ENCODE measurements at regions not wholly inside any gene's neighbourhood (a gene's known extent, or its start where the extent isn't known, plus 50 kb on each side); places are given as distances from the start of the nearest gene placed in this dataset.
A peak's percentile ranks its signal among the peaks of the same experiment; 100 is the strongest.
"Not testable (repeated sequence)": the region's sequence is repeated elsewhere in the genome, so short reads cannot be mapped to it uniquely, and the experiment has no call there.

DNA sequence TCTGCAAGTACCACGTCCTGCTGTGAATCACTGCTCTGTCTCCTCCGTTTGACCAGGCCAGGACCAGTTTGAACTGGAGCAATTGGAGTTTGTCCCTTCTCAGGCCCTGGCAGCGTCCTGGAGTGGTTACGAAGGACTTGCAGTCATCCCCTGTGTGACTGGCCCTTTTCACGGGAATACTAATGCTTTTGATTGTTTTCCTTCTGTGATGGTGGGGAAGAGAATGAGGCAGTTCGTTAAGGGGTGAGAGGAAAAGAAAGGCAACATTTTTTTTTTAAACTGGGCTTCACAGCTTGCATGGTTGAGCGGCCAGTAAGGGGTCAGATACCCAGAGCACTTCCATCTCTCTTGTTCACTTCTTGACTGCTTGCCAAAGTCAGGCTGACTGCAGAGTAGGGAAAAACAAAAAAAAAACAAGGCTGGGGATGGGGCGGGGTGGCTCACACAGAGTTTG, 153.5 kb upstream of the STK32A start:
- DNase-seq: no peak

DNA sequence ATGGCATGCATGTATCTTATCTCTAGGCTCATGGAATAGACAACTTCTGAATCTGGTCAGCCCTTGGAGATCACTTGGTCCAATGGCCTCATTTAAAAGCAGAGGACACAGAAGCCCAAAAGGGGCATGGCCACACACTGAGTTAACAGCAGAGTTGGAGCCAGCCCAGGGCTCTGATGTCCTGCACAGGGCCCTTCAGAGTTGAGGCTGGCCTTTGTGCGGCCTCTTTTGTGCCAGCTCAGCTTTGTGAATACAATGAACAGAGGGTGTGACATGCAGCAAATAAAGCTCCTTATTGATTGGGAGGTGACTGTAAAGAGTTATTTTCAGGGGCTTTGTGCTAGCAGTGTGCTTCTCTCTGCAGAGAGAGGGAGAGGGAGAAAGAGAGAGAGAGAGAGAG, 150.1 kb upstream of the STK32A start:
- DNase-seq (no peak), ATAC-seq (no peak)

More for the DNA sequence above, 153.5 kb upstream of the STK32A start:
- no peak for ATAC-seq

DNA sequence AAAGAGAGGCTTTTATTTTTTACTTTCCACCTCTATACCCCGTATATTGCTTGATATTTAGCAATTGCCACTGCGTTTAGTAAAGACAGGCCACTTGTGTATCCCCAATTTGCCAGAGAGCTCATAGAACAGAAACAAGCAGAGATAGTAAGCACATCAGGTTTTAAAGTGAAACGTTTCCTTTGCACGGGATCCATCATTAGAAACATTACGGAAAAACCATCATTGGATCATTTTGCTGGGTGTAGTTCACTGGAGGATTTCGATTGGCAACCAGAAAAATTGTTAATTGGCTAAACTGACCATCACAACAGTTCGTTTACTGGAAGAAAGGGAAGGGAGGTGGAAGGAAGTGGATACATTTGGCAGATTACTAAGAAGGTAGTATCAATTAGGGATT, 149.4 kb upstream of the STK32A start:
- DNase-seq: no peak
- ATAC-seq: no peak

DNA sequence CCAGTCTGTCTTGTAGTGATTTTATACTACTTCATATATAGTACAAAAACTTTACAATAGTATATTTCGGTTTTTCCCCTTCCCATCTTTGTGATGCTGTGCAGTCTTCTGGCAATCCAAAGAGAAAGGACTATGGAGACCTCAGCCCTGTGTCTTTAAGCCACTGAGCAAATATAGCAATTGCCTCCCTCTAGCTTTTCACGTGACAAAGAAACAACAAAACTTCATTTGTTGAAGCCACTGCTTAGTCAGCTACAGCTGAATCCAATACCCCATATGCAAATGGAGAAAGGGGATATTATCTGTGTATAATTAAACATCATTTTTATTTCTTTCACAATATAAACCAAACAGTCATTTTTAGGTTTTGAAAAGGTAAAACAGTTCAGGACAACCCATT, 142.8 kb upstream of the STK32A start:
- DNase-seq (no peak), ATAC-seq (no peak)

DNA sequence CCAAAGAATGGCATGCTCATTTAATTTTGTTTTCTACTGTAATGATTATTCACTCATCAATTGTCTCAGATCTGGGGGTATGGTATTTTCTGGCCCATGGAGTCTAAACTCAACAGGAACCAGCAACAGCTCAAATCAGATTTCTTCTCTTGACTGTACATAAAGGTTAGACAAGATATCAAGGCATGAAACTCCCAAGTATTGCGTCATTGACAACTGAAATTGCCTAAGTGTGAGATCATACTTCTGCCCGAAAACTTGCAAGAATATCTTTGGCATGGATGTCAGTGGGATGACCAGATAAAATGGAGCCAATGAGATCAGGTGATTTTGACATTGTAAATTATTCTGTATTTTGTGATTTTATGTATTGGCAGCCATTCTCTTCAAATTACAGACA, 141.7 kb upstream of the STK32A start:
- DNase-seq (no peak), ATAC-seq (no peak)

DNA sequence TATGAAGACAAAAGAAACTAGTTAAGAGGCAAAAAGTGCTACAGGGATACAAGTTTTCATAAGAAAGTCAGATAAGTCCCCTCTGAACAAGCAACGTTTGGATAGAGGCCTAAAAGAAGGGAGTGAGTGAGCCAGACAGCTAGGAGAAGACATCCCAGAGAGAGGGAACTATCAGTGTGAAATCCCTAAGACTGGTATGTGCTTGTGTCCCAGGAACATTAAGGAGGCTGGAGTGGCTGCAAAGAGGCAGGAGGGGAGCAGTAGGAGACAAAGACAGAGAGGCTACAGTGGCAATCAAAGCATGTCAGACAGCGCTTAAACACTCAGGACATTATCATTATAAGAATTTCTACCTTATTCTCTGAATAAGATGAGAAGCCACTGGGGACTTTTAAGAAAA, 139.1 kb upstream of the STK32A start:
- ATAC-seq (no peak), DNase-seq (no peak)

DNA sequence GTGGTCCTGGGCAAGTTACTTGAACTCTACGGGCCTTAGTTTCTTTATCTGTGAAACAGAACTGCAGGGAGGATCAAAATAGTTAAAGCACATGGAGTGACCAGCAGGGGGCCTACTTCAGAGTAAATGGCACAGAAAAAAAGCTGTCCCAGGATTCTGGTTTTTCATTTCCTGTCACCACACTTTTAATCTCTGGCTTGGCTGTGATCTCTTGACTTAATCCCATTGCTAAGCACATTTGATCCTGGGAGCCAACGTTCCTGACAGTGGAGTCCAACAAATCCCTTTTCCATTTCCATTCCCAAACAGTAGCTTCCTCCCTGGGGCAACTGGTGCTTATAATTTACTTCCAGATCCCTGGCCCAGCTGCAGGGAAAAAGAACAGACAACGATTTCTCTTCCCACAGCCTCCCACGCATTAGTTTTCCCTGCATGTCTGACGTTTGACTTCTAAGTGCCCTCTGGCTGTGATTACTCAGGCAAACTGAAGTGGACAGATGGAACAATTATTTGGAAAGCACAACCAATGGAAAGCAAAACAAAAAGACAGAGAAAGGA, 136.5 kb upstream of the STK32A start:
- ATAC-seq (no peak), DNase-seq (peak; percentile 4)

DNA sequence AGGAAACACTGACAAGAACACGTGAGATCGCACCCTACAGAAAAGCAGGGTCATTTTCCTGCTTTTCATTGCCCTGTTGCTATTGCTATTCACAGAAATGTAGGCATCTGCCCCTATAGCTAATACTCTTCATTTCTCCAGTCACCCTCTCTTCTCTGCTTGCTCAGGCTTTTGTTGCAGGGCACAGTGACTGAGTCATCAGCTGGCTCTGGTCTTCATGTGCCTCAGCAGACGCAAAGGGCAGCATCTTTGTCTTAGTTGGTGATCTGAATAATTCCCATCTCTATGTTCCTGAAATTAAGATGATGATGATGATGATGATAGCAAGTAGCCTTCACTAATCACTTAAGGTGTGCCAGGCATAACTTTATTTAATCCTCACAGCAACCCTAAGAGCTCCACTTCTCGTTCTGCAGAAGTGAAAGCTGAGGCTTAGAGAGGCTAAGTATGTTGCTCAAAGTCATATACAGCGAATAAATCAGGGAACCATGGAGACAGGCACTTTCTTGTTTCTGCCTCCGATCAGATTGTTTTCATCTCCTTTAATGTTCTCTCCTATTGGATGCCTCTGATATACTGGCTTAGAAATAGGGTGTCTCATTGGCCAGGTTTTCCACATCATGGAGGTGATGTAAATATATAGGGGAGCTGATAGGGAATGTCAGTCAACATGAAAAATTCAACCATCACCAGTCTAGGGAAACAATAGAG, 133.0 kb upstream of the STK32A start:
- no peak for ATAC-seq

DNA sequence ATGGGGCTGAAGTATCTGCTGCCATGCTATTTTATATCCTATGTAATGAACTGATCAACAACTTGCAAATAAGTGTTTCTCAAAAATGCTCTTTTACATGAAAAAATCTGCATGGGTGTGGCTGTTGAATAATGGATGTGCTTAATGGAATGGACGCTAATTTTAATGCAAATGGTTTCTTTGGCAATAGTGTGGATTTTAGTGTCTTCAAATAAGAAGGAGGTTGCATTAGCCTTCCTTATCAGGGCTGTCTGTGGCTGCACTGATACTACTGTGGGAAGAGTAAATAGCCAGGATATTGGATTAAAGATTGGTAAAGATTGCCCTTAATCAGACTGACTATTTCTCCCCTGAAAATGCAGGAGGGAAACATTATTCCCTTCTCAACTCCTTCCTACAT, 121.9 kb upstream of the STK32A start:
- ATAC-seq (no peak), DNase-seq (no peak)

More for the DNA sequence above, 133.0 kb upstream of the STK32A start:
- DNase-seq: no peak

DNA sequence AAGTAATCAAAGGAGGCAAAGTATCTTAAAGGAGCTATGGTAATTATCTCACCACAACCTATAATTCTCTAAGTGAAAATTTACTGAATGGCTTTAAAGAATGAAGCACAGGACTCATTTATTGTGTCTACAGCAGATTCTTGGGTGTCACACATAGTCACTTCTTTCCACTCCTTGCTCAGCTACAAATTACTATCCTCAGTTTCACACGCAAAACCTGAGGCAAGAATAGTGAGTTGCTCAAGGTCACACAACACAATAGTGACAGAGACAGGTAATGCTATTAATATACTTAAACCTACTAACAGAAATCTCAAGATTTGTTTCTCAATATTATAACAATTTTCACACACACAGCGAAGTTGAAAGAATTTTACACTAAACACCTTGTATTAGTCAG, 120.9 kb upstream of the STK32A start:
- DNase-seq (no peak), ATAC-seq (no peak)

DNA sequence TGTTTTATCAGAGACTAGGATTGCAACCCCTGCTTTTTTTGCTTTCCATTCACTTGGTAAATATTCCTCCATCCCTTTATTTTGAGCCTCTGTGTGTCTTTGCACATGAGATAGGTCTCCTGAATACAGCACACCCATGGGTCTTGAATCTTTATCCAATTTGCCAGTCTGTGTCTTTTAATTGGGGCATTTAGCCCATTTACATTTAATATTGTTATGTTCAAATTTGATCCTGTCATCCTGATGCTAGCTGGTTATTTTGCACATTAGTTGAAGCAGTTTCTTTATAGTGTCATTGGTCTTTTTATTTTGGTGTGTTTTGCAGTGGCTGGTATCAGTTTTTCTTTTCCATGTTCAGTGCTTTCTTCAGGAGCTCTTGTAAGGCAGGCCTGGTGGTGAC, 95.1 kb upstream of the STK32A start:
- not testable (repeated sequence) for ATAC-seq

DNA sequence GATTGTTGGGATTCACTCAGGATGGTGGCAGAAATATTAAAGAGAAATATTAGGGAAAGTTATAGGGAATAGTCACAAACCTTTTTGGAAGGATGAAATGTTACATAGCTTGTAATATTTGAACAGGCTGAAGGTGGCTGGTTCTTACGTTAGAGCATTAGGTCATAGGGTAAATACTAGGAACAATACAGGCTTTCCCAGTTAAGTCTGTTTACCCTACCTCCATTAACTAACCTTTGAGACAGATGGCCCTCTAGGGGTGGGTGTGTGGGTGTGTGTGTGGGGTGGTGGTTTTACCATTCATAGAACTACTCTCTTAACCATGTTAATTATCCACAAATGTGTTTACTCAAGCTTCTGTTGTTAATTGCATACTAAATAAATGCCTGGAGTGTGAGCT, 94.3 kb upstream of the STK32A start:
- DNase-seq (no peak), ATAC-seq (no peak)

More for the DNA sequence above, 95.1 kb upstream of the STK32A start:
- DNase-seq: not testable (repeated sequence)

DNA sequence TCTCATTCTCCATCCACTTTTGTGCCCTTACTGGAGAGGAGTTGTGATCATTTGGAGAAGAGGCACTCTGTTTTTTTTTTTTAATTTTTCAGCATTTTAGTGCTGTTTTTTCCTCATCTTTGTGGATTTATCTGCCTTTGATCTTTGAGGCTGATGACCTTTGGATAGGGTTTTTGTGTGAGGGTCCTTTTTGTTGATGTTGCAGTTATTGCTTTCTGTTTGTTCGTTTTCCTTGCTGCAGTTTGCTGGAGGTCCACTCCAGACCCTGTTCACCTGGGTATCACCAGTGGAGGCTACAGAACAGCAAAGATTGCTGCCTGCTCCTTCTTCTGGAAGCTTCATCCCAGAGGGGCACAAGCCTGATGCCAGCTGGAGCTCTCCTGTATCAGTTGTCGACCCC, 93.2 kb upstream of the STK32A start:
- DNase-seq, ATAC-seq: not testable (repeated sequence)

DNA sequence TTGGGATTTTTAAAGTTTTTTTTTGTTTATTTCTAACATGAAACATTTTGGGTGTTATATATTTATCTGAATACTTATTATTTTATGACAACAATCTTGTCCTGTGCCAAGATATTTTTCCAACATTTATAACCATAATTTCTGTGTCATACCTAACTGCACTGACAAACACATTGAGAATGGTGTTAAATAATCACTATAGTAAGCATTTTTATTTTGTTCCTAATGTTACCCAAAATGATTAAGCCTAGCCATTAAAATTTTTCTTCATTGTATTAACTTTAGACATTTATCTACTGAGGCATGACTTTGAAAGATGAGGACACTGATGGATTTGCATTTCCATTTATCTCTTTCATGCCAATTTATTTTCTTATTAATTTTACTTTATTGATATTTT, 91.6 kb upstream of the STK32A start:
- ATAC-seq (no peak), DNase-seq (no peak)

DNA sequence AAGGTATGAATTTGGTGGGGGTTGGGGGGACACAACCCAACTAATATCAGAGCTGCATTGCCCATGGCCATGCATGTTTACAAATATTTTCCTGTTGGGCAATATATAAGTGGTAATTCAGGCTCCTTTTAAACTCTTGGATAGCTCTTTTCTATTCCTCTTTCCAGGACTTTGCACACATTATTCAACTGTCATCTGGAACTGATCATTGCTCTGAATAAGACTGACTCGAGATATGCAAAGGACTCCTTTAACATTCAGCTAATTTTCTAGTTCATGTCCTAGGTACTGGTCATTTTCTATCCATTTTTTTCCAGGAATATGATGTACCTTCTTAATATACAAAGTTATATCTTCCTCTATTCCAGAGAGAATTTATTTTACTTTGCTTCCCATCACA, 89.5 kb upstream of the STK32A start:
- DNase-seq: no peak
- no peak for ATAC-seq

DNA sequence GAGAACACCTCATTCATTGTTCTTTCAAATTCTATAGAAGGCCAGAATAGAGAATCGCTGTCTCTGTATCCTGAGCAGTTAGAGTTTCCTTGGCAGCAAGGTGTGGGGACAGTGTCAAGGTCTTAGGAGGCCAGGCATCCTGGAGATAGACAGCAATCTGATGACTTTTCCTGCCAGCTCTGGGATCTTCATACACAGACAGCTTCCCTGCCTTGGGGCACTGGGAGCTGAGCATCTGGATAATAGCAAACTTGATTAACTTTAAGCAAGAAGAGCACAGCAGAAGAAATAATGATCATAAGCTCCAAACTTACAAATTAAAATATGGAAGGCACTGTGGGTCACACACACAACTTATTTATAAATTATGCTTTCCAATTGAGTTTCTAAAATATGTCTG, 86.1 kb upstream of the STK32A start:
- no peak for DNase-seq
- ATAC-seq: no peak

DNA sequence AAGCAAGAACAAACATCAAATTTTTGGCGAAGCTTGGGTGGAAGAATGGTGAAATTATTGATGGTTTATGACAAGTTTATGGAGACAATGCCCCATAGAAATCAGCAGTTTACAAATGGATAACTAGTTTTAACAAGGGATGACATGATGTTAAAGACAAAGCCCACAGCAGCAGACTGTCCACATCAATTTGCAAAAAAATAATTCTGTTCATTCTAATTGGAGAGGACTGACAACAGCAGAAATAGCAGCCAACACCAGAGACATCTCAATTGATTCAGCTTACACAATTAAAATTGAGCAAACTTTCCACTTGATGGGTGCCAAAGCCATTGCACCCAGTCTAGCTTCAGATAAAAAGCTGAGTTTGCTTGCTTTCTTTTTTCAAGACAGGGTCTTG, 82.7 kb upstream of the STK32A start:
- no peak for ATAC-seq
- DNase-seq: no peak

DNA sequence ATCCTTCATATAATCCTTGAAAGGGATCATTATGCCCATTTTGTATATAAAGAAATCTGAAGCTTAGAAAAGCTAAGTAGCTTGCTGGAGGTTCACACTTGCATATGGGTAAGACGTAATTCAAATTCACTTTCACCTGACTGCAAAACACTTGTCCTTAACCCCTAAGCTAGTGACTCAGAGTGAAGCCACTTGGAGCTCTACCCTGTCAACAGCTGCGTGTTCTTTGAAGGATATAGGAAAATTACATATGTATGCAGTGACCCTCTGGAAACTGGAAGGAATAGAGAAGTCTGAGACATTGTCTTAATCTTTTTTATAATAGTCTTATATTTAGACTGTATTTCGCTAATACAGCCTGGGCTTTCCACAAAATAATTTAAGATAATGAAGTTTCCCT, 80.0 kb upstream of the STK32A start:
- no peak for DNase-seq
- ATAC-seq: no peak

DNA sequence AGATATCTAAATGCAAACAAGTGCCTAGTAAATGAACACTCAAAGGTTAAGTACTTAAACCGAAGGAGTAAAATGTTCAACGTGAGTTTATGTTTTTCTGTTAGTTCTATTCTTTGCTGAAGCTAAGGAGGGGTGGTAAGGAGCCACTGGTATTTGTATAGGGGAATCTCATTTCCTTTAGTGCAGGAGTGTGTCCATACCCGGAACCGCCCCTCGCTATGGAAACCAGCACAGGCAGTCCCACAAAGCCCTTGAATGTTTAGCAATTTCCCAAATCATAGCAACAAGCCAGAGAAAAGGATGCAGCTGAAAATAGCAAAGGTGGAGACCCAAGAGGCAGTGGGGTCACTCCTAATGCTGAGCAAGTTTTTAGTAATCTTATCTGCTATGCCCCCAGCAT, 78.8 kb upstream of the STK32A start:
- ATAC-seq (no peak), DNase-seq (no peak)

DNA sequence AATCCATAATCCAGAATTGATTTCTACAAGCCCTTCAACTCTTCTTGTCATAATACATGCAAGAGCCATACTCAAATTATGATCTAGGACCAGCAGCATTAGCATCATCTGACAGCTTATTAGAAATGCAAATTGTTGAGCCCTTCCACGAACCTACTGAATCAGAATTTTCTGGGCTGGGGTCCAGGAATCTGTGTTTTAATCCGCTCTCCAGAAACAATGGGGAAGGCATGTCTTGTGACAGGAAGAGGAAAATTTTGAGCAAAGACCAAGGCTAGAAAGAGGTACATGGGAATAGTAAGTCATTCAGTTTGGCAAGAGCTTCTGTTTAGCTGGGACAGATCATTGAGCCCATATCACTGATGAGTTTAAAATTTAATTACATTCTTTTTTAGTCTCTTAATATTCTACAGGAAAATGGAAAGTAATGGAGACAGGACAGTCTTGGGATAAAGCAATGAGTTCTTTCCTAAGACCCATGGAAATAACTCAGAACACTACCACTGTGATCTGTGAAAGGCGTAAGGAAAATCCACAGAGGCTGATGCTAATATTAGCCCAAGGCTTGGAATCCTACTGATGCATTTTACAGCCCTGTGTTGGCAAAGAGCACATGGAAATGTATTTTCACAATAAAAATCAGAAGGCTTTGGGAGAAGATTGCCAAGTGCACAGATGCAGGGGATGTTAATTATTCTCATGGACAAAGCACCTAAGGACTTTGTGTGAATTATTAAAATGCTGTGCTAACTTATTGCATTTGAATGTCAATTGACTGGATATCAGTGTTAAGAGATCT, 73.7 kb upstream of the STK32A start:
- ATAC-seq (no peak), DNase-seq (no peak)

DNA sequence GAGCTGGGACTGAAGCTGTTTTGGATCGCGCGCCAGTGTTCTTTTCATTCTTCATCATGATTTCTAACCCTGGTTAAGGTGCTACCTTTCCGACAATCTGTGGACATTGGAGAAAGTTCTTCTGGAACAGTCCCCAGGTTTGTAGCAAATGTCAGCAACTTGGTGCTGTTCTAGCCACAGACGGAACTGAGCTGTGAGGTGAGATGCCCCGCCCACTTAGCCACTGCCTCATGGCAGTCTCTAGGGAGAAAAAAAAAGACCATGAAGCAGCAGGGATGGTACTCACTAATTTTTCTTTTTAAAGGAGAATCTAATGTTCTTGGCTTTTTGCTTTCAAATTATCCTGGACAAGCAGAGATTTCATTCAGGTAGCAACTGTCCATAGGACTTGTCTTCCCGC, 72.1 kb upstream of the STK32A start:
- DNase-seq: no peak
- no peak for ATAC-seq

DNA sequence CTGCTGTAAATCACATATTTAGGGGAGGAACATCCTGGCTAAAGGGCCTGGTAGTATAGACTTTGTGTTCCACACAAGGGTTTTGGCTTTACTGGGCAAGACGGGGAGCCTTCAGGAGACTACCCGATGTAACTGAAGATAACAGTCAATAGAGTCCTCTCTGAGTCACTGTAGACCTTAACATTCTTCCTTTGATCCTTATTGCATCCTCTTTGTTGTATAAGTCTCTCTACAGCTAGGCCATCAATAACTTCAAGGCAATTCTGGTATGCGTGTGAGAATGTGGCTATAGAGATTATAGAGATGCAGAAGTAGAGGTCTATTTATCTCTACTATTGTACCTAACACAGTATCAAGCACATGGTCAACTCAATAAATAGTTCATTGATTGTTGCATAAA, 67.3 kb upstream of the STK32A start:
- DNase-seq (no peak), ATAC-seq (no peak)

DNA sequence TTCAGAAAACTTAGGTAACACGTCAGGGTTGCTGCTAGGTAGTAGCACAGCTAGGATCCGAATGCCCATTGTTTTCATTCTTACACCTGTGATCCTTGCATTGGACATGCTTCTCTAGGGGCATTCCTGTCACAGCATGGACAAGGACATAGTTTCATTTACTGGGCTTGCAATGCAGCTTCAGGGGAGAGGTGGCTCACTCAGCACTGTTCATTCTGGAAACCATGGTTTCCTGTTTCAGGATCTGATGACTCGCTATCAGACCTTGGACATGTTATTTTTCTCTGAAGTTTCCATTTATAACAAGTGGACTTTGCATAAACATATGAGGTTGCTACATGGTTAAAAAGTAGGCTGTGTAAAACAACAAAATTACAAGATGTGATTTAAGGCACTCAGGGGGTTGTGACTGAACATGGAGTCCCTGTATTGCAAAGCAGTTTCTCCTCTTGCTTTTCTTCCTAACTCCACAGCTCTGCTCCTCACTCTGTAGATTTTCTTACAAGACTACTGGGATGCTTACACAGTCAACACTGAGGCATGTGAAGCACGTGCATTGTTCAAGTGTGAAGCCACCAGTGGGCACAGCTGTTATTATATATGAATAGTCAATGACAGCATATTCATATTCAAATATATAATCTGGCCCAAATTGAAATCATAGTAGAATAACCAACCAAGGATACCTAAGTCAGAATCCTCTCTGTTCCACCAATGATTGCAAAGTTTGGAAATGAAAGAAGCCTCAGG, 66.1 kb upstream of the STK32A start:
- DNase-seq: no peak
- no peak for ATAC-seq

Data from stimulated activated naive CD8-positive, alpha-beta T cell treated with anti-CD3 and anti-CD28 coated beads, Interleukin-15, Interleukin-2, amounts not matched to agents 100 U/mL and 50 U/mL, for 24 hours (primary cell).